Esophagus squamous epithelium (tissue), 5 donors: ENCODE measurements at regions not wholly inside any gene's neighbourhood (a gene's known extent, or its start where the extent isn't known, plus 50 kb on each side); places are given as distances from the start of the nearest gene placed in this dataset.

Experiments used
- DNase-seq: peaks from one replicate; lab custom pipeline; 2025; lab: John Stamatoyannopoulos, UW
- H3K27ac ChIP-seq, 4 donors: fragments of 200-600 bp; sonication (generic); one replicate each; pipeline ENCODE4 v1.5.1; 2016 to 2019; ENCODE audit warnings: mild to moderate bottlenecking in 1 of 4
- H3K27me3 ChIP-seq, 4 donors: fragments of 200-600 bp; sonication (generic); 1 replicate in 3 of 4; 2 replicates in 1 of 4; pipeline versions ENCODE4 v1.5.1 to v1.6.0; 2017 to 2021; ENCODE audit warnings: antibody characterized with exemption in 1 of 4
- H3K36me3 ChIP-seq, 3 donors: fragments of 200-600 bp; sonication (generic); one replicate each; pipeline ENCODE4 v1.5.1; 2016 to 2019
- H3K4me1 ChIP-seq, 3 donors: fragments of 200-600 bp; sonication (generic); one replicate each; pipeline ENCODE4 v1.5.1; 2017 to 2019
- H3K4me3 ChIP-seq, 4 donors: fragments of 200-600 bp; sonication (generic); 1 replicate in 3 of 4; 2 replicates in 1 of 4; pipeline ENCODE4 v1.5.1; 2016 to 2019; ENCODE audit warnings: mild to moderate bottlenecking in 2 of 4, moderate library complexity in 1 of 4
- H3K9me3 ChIP-seq, 3 donors: fragments of 200-600 bp; sonication (generic); one replicate each; pipeline ENCODE4 v1.5.1; 2016 to 2019
- CTCF ChIP-seq, 6 experiments: fragments of 450-650 bp in 4 of 6; fragments of 200-600 bp in 2 of 6; sonication (generic) in 2 of 6; IDR thresholded peaks; one replicate each; pipeline ENCODE4 v1.5.1; 2016 to 2019; ENCODE audit warnings: antibody characterized with exemption in 6 of 6, mild to moderate bottlenecking in 4 of 6, moderate library complexity in 4 of 6
- POLR2A ChIP-seq, 4 donors: fragments of 450-650 bp; IDR thresholded peaks; one replicate each; pipeline ENCODE4 v1.6.1; 2017; ENCODE audit warnings: antibody characterized with exemption in 4 of 4, mild to moderate bottlenecking in 4 of 4, moderate library complexity in 3 of 4
- WGBS, 2 donors: methylation state at CpG; one replicate each; pipeline ENCODE4 v1.1.5; 2018; 5-methylcytosine and 5-hydroxymethylcytosine counted together
- intact Hi-C: fragments of 100-400 bp; cut with DNase I; formaldehyde crosslinking; loops from one replicate; pipeline ENCODE4 v1.15.0; 2022
- donor health status: DM: yes; HTN: yes; CAD: no.

- WGBS, 2 donors = 80 to 100% methylated on average over 1 of the region's 1 CpG
- no peak for DNase-seq
- TF ChIP-seq POLR2A (IDR thresholded peaks at IDR 0.05) (no peak), CTCF (IDR thresholded peaks at IDR 0.05) (no peak)
- Histone ChIP-seq H3K9me3 (no peaks in the 10 kb centered on the region), H3K27ac (no peak overlapping the region), H3K27me3 (peaks cover 0 to 6% (median 0%) of the 10 kb centered on the region in 4 donors), H3K36me3 (no peaks in the 10 kb centered on the region), H3K4me3 (no peak overlapping the region), H3K4me1 (no peaks in the 10 kb centered on the region)
- intact Hi-C loops = no loop called here
Measured at GRCh38 chrX:111020283-111020682, 75.7 kb upstream of the PAK3 start.

- intact Hi-C loops = no loop called here
- no peaks in the 10 kb centered on the region for H3K36me3 ChIP-seq
- no peaks in the 10 kb centered on the region for H3K4me1 ChIP-seq
- H3K9me3 ChIP-seq = no peaks in the 10 kb centered on the region
- no peak overlapping the region for H3K4me3 ChIP-seq
- DNase-seq = no peak
- no peak overlapping the region for H3K27ac ChIP-seq
- 60 to 75% methylated on average over 3 of the region's 3 CpGs for WGBS, 2 donors
- no peak for TF ChIP-seq CTCF (IDR thresholded peaks at IDR 0.05)
- no peak for TF ChIP-seq POLR2A (IDR thresholded peaks at IDR 0.05)
- peaks cover 0 to 6% (median 0%) of the 10 kb centered on the region in 4 donors for H3K27me3 ChIP-seq
Measured at GRCh38 chrX:111013778-111014455, 82.1 kb upstream of the PAK3 start.

- Histone ChIP-seq H3K4me3 (no peak overlapping the region), H3K9me3 (no peaks in the 10 kb centered on the region), H3K27ac (no peak overlapping the region), H3K27me3 (no peaks in the 10 kb centered on the region), H3K4me1 (no peaks in the 10 kb centered on the region), H3K36me3 (no peaks in the 10 kb centered on the region)
- intact Hi-C loops = no loop called here
- DNase-seq = no peak
- TF ChIP-seq POLR2A (IDR thresholded peaks at IDR 0.05) (no peak), CTCF (IDR thresholded peaks at IDR 0.05) (no peak)
- WGBS, 2 donors = 48 to 58% methylated on average over 3 of the region's 3 CpGs
Measured at GRCh38 chrX:111010111-111010510, 85.9 kb upstream of the PAK3 start.

DNA sequence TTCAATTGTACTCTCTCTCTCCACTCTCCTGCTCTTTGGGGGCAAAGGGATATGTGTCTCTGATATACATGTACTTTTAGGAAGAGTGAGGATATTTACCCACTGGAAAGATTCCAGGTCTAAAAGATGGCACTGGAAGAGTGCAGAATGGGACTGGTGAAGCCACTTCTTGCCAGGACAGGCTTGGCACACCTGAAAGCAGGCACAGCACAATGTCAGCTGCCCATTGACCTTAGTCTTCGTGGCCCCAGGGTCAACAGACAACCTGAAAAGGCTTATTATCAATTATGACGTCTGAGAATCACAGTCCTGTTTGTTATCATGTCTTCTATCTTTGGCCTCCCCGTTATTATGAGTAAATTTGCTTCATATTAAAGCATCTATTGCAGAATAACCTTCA is 86.7 kb upstream of the PAK3 start:
- no peak overlapping the region for H3K4me3 ChIP-seq
- DNase-seq = no peak
- intact Hi-C loops = no loop called here
- no peaks in the 10 kb centered on the region for H3K9me3 ChIP-seq
- H3K4me1 ChIP-seq = no peaks in the 10 kb centered on the region
- no peaks in the 10 kb centered on the region for H3K27me3 ChIP-seq
- 26 to 77% methylated on average over 2 to 3 of the region's 3 CpGs for WGBS, 2 donors
- TF ChIP-seq CTCF (IDR thresholded peaks at IDR 0.05) = no peak
- TF ChIP-seq POLR2A (IDR thresholded peaks at IDR 0.05) = no peak
- no peaks in the 10 kb centered on the region for H3K36me3 ChIP-seq
- H3K27ac ChIP-seq = no peak overlapping the region

DNA sequence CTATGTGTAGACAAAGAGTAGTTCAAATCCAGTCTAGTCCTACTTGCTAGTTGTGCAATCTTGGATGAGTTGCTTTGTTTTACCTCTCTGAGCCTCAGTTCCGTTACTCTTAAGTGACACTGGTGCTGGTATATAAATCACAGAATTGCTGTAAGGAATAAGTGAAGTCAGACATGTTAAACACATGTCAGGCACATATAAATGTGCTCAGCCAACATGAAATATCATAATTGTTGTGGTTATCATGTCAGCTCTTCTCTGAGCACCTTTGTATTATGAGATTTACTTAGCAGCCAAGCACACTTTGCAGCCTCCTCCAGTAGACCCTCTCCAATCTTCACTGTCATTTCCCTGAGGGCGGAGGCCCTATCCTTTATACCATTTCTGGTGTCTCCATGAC is 87.9 kb upstream of the PAK3 start:
- 42% methylated on average over 2 of the region's 2 CpGs; no CpG with 5 or more reads in 1 of the 2 donors for WGBS, 2 donors
- DNase-seq = no peak
- TF ChIP-seq CTCF (IDR thresholded peaks at IDR 0.05) = no peak
- TF ChIP-seq POLR2A (IDR thresholded peaks at IDR 0.05) = no peak
- Histone ChIP-seq H3K27ac (no peak overlapping the region), H3K4me1 (no peaks in the 10 kb centered on the region), H3K36me3 (no peaks in the 10 kb centered on the region), H3K27me3 (no peaks in the 10 kb centered on the region), H3K9me3 (no peaks in the 10 kb centered on the region), H3K4me3 (no peak overlapping the region)
- intact Hi-C loops = no loop called here
